Esophagus squamous epithelium (tissue), 5 donors: ENCODE measurements at regions not wholly inside any gene's neighbourhood (a gene's known extent, or its start where the extent isn't known, plus 50 kb on each side); places are given as distances from the start of the nearest gene placed in this dataset.

Source experiments
- DNase-seq: peaks from one replicate; lab custom pipeline; 2025; lab: John Stamatoyannopoulos, UW
- H3K27ac ChIP-seq, 4 donors: fragments of 200-600 bp; sonication (generic); one replicate each; pipeline ENCODE4 v1.5.1; 2016 to 2019; ENCODE audit warnings: mild to moderate bottlenecking in 1 of 4
- H3K27me3 ChIP-seq, 4 donors: fragments of 200-600 bp; sonication (generic); 1 replicate in 3 of 4; 2 replicates in 1 of 4; pipeline versions ENCODE4 v1.5.1 to v1.6.0; 2017 to 2021; ENCODE audit warnings: antibody characterized with exemption in 1 of 4
- H3K36me3 ChIP-seq, 3 donors: fragments of 200-600 bp; sonication (generic); one replicate each; pipeline ENCODE4 v1.5.1; 2016 to 2019
- H3K4me1 ChIP-seq, 3 donors: fragments of 200-600 bp; sonication (generic); one replicate each; pipeline ENCODE4 v1.5.1; 2017 to 2019
- H3K4me3 ChIP-seq, 4 donors: fragments of 200-600 bp; sonication (generic); 1 replicate in 3 of 4; 2 replicates in 1 of 4; pipeline ENCODE4 v1.5.1; 2016 to 2019; ENCODE audit warnings: mild to moderate bottlenecking in 2 of 4, moderate library complexity in 1 of 4
- H3K9me3 ChIP-seq, 3 donors: fragments of 200-600 bp; sonication (generic); one replicate each; pipeline ENCODE4 v1.5.1; 2016 to 2019
- CTCF ChIP-seq, 6 experiments: fragments of 450-650 bp in 4 of 6; fragments of 200-600 bp in 2 of 6; sonication (generic) in 2 of 6; IDR thresholded peaks; one replicate each; pipeline ENCODE4 v1.5.1; 2016 to 2019; ENCODE audit warnings: antibody characterized with exemption in 6 of 6, mild to moderate bottlenecking in 4 of 6, moderate library complexity in 4 of 6
- POLR2A ChIP-seq, 4 donors: fragments of 450-650 bp; IDR thresholded peaks; one replicate each; pipeline ENCODE4 v1.6.1; 2017; ENCODE audit warnings: antibody characterized with exemption in 4 of 4, mild to moderate bottlenecking in 4 of 4, moderate library complexity in 3 of 4
- WGBS, 2 donors: methylation state at CpG; one replicate each; pipeline ENCODE4 v1.1.5; 2018; 5-methylcytosine and 5-hydroxymethylcytosine counted together
- intact Hi-C: fragments of 100-400 bp; cut with DNase I; formaldehyde crosslinking; loops from one replicate; pipeline ENCODE4 v1.15.0; 2022
- donor health status: DM: yes; HTN: yes; CAD: no.

- Histone ChIP-seq H3K27me3 (peaks cover 0 to 11% (median 0%) of the 10 kb centered on the region in 4 donors), H3K4me3 (no peak overlapping the region), H3K4me1 (peaks cover 0 to 6% (median 3%) of the 10 kb centered on the region in 3 donors), H3K27ac (no peak overlapping the region), H3K9me3 (no peaks in the 10 kb centered on the region), H3K36me3 (no peaks in the 10 kb centered on the region)
- 16 to 19% methylated on average over 4 of the region's 4 CpGs for WGBS, 2 donors
- TF ChIP-seq POLR2A (IDR thresholded peaks at IDR 0.05) (no peak), CTCF (IDR thresholded peaks at IDR 0.05) (no peak)
- no peak for DNase-seq
- intact Hi-C loops, result no loop called here
These were observed 100.1 kb upstream of the CLDN10 start for GRCh38 chr13:95452375-95452774.

- Histone ChIP-seq H3K9me3 (peaks cover 0 to 5% (median 4%) of the 10 kb centered on the region in 3 donors), H3K4me1 (peaks cover 0 to 6% (median 3%) of the 10 kb centered on the region in 3 donors), H3K27ac (no peak overlapping the region), H3K27me3 (no peaks in the 10 kb centered on the region), H3K4me3 (no peak overlapping the region), H3K36me3 (no peaks in the 10 kb centered on the region)
- no peak for DNase-seq
- intact Hi-C loops, result no loop called here
- TF ChIP-seq CTCF (IDR thresholded peaks at IDR 0.05) (no peak), POLR2A (IDR thresholded peaks at IDR 0.05) (no peak)
- 63 to 72% methylated on average over 1 of the region's 1 CpG for WGBS, 2 donors
These were observed 96.7 kb upstream of the CLDN10 start for GRCh38 chr13:95455782-95456181.

GRCh38 chr13:95456815-95457214 lies 95.7 kb upstream of the CLDN10 start:
- no peak for DNase-seq
- H3K9me3 ChIP-seq, result peaks cover 0 to 5% (median 4%) of the 10 kb centered on the region in 3 donors
- no peaks in the 10 kb centered on the region for H3K36me3 ChIP-seq
- H3K27me3 ChIP-seq, result no peaks in the 10 kb centered on the region
- intact Hi-C loops, result no loop called here
- no peak overlapping the region for H3K4me3 ChIP-seq
- no peak overlapping the region for H3K27ac ChIP-seq
- 55 to 57% methylated on average over 3 of the region's 3 CpGs for WGBS, 2 donors
- TF ChIP-seq CTCF (IDR thresholded peaks at IDR 0.05) (no peak), POLR2A (IDR thresholded peaks at IDR 0.05) (no peak)
- H3K4me1 ChIP-seq, result peaks cover 0 to 6% (median 3%) of the 10 kb centered on the region in 3 donors

- 66 to 71% methylated on average over 4 of the region's 4 CpGs for WGBS, 2 donors
- no peak for TF ChIP-seq POLR2A (IDR thresholded peaks at IDR 0.05)
- no peak for TF ChIP-seq CTCF (IDR thresholded peaks at IDR 0.05)
These were observed 95.2 kb upstream of the CLDN10 start for GRCh38 chr13:95457294-95457693.

GRCh38 chr13:95462801-95463200 lies 89.7 kb upstream of the CLDN10 start:
- DNase-seq, result no peak
- intact Hi-C loops, result no loop called here
- H3K27ac ChIP-seq, result no peak overlapping the region
- H3K36me3 ChIP-seq, result no peaks in the 10 kb centered on the region
- no peaks in the 10 kb centered on the region for H3K4me1 ChIP-seq
- no peaks in the 10 kb centered on the region for H3K27me3 ChIP-seq
- H3K4me3 ChIP-seq, result no peak overlapping the region
- WGBS, 2 donors, result 47 to 68% methylated on average over 3 of the region's 3 CpGs
- TF ChIP-seq CTCF (IDR thresholded peaks at IDR 0.05), result no peak
- no peak for TF ChIP-seq POLR2A (IDR thresholded peaks at IDR 0.05)
- H3K9me3 ChIP-seq, result peaks cover 0 to 5% (median 4%) of the 10 kb centered on the region in 3 donors

More at GRCh38 chr13:95457294-95457693, 95.2 kb upstream of the CLDN10 start:
- H3K36me3 ChIP-seq, result no peaks in the 10 kb centered on the region
- no peak overlapping the region for H3K4me3 ChIP-seq
- H3K27me3 ChIP-seq, result no peaks in the 10 kb centered on the region
- no peak overlapping the region for H3K27ac ChIP-seq
- DNase-seq, result no peak
- intact Hi-C loops, result no loop called here
- peaks cover 0 to 3% (median 2%) of the 10 kb centered on the region in 3 donors for H3K4me1 ChIP-seq
- H3K9me3 ChIP-seq, result peaks cover 0 to 5% (median 4%) of the 10 kb centered on the region in 3 donors
